ENCODE measurements at regions not wholly inside any gene's neighbourhood (a gene's known extent, or its start where the extent isn't known, plus 50 kb on each side); places are given as distances from the start of the nearest gene placed in this dataset.

DNA sequence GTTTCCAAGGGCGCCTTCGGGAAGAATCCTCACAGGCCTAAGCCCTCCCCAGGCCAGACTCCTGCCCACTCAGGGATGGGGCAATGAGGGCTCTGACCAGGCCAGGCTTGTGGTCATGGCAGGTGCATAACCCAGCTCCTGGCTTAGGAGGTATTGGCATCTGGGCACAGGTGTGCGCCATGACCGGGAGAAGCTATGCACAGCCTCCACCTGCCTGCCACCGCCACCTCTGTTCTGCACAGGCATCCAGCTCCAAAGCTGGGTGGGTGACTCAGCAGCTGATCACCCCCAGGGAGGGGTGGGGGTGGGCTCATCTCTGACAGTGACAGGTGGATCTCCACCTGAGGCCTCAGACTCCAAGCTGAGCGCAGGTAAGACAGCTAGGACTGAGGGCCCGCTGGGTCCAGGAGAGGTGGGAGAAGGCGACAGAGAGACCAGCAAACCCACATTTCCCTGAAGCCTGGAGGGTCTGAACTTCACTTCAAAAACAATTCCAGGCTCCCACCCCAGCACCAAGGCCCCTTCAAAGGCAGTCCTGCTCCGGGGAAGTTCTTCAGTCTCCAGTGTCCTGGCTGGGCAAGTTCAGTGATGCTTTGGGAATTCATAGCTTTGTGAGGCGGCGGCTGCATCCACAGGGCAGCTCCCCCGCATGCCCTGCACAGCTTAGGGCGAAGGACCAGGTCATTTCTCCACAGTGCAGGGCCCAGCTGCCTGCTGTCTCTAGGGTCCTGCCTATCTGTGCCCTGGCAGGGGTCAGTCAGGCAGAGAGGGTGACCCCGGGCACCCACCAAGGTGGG, 121.6 kb upstream of the SMURF2 start:
- TF ChIP-seq, protein P1, sequence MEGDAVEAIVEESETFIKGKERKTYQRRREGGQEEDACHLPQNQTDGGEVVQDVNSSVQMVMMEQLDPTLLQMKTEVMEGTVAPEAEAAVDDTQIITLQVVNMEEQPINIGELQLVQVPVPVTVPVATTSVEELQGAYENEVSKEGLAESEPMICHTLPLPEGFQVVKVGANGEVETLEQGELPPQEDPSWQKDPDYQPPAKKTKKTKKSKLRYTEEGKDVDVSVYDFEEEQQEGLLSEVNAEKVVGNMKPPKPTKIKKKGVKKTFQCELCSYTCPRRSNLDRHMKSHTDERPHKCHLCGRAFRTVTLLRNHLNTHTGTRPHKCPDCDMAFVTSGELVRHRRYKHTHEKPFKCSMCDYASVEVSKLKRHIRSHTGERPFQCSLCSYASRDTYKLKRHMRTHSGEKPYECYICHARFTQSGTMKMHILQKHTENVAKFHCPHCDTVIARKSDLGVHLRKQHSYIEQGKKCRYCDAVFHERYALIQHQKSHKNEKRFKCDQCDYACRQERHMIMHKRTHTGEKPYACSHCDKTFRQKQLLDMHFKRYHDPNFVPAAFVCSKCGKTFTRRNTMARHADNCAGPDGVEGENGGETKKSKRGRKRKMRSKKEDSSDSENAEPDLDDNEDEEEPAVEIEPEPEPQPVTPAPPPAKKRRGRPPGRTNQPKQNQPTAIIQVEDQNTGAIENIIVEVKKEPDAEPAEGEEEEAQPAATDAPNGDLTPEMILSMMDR (tag by site-specific recombination; IDR thresholded peaks at IDR 0.05) = no peak
- TF ChIP-seq ZNF561 (tag by site-specific recombination; IDR thresholded peaks at IDR 0.05; ENCODE audit: borderline replicate concordance) (no peak), ZNF776 (tag by site-specific recombination; IDR thresholded peaks at IDR 0.05; ENCODE audit: borderline replicate concordance) (no peak), ZNF664 (tag by site-specific recombination; IDR thresholded peaks at IDR 0.05) (no peak), ZFP3 (tag by site-specific recombination; IDR thresholded peaks at IDR 0.05; ENCODE audit: low read depth) (no peak), ZNF146 (tag by site-specific recombination; IDR thresholded peaks at IDR 0.05) (no peak), YY1 (tag by site-specific recombination; IDR thresholded peaks at IDR 0.05) (no peak)
- TF ChIP-seq, protein P2, sequence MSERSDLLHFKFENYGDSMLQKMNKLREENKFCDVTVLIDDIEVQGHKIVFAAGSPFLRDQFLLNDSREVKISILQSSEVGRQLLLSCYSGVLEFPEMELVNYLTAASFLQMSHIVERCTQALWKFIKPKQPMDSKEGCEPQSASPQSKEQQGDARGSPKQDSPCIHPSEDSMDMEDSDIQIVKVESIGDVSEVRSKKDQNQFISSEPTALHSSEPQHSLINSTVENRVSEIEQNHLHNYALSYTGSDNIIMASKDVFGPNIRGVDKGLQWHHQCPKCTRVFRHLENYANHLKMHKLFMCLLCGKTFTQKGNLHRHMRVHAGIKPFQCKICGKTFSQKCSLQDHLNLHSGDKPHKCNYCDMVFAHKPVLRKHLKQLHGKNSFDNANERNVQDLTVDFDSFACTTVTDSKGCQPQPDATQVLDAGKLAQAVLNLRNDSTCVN (tag by site-specific recombination; optimal IDR thresholded peaks at IDR 0.05) = no peak
